NT2/D1 (cell line): ENCODE measurements at regions not wholly inside any gene's neighbourhood (a gene's known extent, or its start where the extent isn't known, plus 50 kb on each side); places are given as distances from the start of the nearest gene placed in this dataset.

Source experiments
- YY1 ChIP-seq: IDR thresholded peaks from 2 replicates; pipeline ENCODE4 v1.6.1; 2011; ENCODE audit not compliant: insufficient read length, insufficient read depth
- ZNF274 ChIP-seq: IDR thresholded peaks from 2 replicates; pipeline ENCODE4 v1.6.1; 2011; ENCODE audit warnings: mild to moderate bottlenecking, low read depth, low read length

DNA sequence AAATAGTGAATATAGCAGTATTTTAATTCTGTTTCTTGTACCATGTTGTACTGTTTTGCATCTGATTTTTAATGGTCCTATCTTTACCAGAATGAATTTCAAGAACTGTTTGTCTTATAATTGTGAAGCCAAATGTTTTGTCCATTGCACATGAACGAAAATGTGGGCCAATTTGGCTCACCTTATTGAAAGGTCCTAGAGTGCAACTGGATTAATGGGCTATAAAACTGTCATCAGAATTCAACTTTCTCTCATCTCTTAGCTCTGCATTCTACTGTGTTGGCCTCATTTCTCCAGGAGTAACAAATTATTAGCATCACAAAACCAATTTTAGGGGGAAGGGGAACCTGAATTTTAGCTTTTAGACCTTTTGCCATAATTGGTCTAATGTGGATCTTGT lies 179.4 kb upstream of the NUDT12 start:
- TF ChIP-seq YY1, result no peak
- no peak for TF ChIP-seq ZNF274
